PFSK-1 (cell line): ENCODE measurements at regions not wholly inside any gene's neighbourhood (a gene's known extent, or its start where the extent isn't known, plus 50 kb on each side); places are given as distances from the start of the nearest gene placed in this dataset.

Experiments used
- POLR2AphosphoS5 ChIP-seq: IDR thresholded peaks from 2 replicates; pipeline ENCODE4 v1.6.1; 2012; ENCODE audit warnings: low read depth, mild to moderate bottlenecking, control low read depth, low read length, moderate library complexity
- TAF1 ChIP-seq: IDR thresholded peaks from 2 replicates; pipeline ENCODE4 v1.6.1; 2012; ENCODE audit warnings: low read length, control low read depth, borderline replicate concordance; ENCODE audit not compliant: insufficient read depth
- TF ChIP-seq, protein P1 (sequence below), 2 experiments: IDR thresholded peaks; 2 replicates each; pipeline versions ENCODE4 v1.6.1 to v1.8.0; 2011 to 2012; ENCODE audit warnings: low read depth in 2 of 2, low read length in 2 of 2, control low read depth in 1 of 2, inconsistent platforms in 1 of 2, mild to moderate bottlenecking in 1 of 2, moderate library complexity in 1 of 2; ENCODE audit not compliant: insufficient read depth in 1 of 2

DNA sequence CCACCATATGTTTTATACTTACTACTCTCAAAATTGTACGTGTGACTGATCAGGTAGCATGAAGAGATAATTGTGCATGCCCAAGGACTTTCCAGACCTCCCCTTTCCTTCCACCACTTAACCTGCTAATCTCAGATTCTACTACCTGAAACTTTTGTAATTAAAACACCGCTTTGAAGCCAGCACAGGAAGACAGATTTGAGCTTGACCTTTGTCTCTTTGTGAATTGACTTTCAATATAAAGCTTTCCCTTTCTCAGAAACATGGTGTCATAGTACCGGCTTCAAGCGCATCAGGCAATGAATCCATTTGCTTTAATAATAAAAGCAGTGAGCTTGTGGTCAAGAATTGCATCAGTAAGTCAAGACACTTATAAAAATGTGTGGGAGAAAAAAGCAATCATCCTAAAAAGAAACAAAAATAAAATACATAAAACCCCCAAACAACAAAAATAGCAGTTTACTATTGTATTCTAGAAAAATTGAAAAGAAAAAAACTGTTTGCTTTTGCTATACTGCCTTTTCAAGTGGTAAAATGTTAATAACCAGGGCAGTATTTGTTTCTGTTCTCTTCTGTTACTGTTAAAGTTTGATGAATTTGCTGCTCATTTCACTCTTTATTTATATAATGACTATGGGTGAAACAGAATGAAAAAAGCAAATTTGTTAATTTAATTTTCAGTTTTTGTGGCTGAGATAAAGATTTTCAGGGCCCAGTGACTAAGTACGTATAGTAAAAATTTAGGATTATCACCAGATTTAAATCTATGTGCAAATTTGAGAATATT is 2075.3 kb downstream of the PCDH9 start:
- TF ChIP-seq POLR2AphosphoS5 = no peak
- TF ChIP-seq TAF1 = no peak
- TF ChIP-seq, protein P1, sequence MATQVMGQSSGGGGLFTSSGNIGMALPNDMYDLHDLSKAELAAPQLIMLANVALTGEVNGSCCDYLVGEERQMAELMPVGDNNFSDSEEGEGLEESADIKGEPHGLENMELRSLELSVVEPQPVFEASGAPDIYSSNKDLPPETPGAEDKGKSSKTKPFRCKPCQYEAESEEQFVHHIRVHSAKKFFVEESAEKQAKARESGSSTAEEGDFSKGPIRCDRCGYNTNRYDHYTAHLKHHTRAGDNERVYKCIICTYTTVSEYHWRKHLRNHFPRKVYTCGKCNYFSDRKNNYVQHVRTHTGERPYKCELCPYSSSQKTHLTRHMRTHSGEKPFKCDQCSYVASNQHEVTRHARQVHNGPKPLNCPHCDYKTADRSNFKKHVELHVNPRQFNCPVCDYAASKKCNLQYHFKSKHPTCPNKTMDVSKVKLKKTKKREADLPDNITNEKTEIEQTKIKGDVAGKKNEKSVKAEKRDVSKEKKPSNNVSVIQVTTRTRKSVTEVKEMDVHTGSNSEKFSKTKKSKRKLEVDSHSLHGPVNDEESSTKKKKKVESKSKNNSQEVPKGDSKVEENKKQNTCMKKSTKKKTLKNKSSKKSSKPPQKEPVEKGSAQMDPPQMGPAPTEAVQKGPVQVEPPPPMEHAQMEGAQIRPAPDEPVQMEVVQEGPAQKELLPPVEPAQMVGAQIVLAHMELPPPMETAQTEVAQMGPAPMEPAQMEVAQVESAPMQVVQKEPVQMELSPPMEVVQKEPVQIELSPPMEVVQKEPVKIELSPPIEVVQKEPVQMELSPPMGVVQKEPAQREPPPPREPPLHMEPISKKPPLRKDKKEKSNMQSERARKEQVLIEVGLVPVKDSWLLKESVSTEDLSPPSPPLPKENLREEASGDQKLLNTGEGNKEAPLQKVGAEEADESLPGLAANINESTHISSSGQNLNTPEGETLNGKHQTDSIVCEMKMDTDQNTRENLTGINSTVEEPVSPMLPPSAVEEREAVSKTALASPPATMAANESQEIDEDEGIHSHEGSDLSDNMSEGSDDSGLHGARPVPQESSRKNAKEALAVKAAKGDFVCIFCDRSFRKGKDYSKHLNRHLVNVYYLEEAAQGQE (IDR thresholded peaks at IDR 0.05; ENCODE audit: insufficient read depth in 1 of 2, low read depth in 2 of 2, low read length in 2 of 2) = no peak
